Left cardiac atrium (tissue), 4 donors: ENCODE measurements at regions not wholly inside any gene's neighbourhood (a gene's known extent, or its start where the extent isn't known, plus 50 kb on each side); places are given as distances from the start of the nearest gene placed in this dataset.

ENCODE experiments used
- ATAC-seq, 2 donors: fragments of 200-7000 bp; cut with Tn5 transposase; one replicate each; pipeline ENCODE4 v1.9.1; 2020; ENCODE audit warnings: mild to moderate bottlenecking in 2 of 2, moderate library complexity in 2 of 2
- DNase-seq: peaks from one replicate; pipeline ENCODE4 v3.0.0-alpha.2; 2020
- intact Hi-C, 2 donors: fragments of 100-400 bp; cut with DNase I; formaldehyde crosslinking; loops; one replicate each; pipeline versions ENCODE4 v1.14.1 to v1.15.1; 2022 to 2023
- donor health status: DM: no; HTN: yes; CAD: no.
- donor health status: DM: no; HTN: yes; CAD: no; lungs with severe emphysema.
- donor health status: DM: yes; HTN: yes; CAD: no.
- donor health status: Dilated cardiomyopathy.

DNA sequence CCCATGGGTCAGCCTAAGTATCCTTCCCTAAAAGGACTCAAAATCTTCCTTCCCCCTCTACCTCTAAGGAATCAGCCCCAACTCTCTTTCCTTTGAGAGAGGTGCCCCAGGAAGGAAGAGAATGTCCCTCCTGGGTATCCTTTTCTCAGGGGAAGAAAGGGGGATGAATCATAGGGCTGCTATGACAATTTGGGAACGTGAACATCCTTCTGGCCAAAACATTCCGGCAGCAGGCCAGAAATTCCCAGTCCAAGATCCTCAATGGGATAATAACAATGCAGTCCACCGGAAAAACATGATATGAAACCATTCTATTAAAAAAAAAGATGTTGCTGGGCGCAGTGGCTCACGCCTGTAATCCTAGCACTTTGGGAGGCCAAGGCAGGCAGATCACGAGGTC lies 50.8 kb upstream of the CACNA2D3 start:
- ATAC-seq (no peak), DNase-seq (no peak)
- intact Hi-C loops, result no loop called here

DNA sequence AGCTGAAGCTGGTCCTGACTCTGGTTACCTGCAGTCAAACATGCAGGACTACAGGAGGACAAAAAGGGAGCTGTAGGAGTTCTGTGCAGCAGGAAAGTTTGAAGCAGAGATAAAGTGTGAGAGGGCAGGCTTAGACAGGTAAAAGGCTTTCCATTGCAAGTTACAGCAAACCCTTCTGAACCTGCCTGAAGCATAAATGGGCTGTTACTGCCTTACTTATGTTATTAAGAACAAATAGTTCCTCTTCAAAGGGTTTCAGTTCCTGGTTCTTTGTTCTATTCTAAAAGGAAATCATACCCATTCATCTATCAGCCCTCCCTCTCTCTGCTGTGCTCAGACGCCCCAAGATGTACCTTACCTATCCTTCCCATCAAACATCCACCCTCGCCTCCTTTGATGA lies 52.4 kb upstream of the CACNA2D3 start:
- DNase-seq (no peak), ATAC-seq (no peak)
- intact Hi-C loops, result no loop called here

DNA sequence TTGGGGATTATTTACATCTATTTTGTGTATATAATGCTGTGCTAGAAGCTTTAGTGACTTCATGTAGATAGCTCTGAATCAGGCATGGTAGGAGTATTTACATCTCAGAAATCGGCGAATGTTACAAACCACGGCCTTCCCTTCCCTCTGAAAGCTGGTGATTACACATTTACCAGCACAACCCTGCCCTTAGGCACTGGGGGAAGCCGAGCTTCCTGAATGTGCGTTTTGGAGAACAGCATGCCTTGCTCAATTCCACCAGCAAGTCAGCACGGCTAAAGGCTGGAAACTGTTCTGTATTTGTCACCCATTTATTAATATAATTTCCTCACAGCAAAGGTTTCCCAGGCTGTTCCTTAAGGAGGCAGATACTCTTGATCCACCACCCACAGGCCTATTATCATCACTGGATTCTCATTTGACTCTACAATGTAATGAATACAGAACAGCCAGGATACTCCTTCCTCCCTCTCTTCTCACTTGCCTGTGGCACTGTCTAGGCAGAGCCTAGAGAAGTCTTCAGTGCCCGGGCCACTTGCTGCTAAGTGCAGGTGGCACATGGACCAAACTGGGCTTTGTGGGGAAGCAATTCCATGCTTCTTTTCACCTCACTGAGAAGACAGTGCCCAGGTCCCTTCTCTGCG lies 55.2 kb upstream of the CACNA2D3 start:
- DNase-seq (no peak), ATAC-seq (no peak)
- intact Hi-C loops, result no loop called here

DNA sequence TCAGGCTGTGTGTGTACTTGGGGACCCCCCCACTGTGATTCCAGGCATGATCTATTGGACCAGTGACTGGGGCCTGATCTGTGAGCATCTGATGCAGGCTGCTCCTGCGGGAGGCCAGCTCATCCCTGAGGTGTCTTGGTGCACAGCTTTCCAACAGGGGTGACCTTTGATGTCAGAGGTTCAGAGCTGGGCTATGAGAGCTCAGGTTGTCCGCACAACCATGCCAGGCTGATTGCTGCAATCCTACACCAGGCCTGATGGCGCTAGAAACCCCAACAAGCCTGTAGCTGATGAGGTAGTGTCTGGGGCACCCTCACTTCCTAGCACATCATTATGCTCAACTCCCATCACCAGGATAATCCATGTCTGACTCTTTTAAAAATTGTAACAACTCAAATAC lies 56.1 kb upstream of the CACNA2D3 start:
- ATAC-seq, result no peak
- no peak for DNase-seq
- intact Hi-C loops, result no loop called here

DNA sequence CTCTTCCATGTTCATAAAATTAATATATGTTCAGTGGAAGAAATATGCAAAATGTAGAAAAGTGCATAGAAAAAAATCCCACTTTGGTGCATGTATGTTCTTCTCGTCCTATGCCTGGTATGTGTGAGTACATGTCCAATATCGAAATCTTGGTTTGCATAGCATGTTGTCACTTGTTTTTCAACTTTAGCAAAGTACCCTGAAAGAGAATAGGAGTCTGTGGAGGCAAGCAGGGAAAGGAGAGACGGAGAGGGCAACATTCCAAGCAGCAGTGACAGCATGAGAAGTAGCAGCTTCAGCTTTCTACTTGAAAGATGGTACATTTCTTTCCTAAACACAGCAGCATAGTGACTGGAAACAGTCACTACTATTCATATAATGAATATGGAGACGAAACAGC lies 56.8 kb upstream of the CACNA2D3 start:
- intact Hi-C loops, result no loop called here
- DNase-seq, result no peak
- ATAC-seq, result no peak

DNA sequence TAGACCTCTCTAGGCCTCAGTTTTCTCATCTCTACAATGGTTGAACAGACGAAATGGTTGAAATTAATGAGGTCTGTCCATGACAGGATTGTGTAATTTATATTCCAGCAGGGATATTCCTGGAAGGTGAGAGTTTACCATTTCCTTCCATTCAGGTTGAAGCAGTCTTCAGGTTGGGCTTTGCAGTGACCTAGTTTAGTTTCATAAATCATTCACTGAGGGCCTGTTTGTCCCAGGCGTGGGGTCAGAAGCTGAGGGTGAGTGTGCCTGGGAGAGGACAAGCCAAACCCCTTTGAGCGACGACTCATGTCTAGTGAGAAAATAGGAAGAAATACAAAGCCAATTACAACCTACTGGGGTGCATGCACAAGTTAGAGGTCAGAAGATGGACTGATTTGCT lies 57.2 kb upstream of the CACNA2D3 start:
- ATAC-seq, result no peak
- intact Hi-C loops, result no loop called here
- DNase-seq, result no peak

DNA sequence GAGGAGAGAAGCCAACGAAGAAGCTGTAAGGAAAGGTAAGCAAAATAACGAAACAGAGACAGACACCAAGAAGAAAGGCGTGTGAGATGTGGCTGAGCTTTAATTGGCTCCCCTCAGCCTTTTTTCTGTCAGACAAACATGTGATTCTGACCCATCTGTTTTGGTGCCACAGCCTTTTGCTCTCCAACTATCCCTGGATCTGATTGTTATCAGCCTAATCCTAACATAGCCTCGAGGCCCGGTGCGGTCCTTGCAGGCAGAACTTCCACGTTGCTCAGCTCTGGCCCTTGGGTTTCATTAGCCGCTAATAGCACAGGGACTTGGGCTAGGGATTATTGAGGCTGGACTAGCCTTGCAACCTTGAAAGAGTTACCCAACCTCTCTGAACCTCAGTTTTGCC lies 57.9 kb upstream of the CACNA2D3 start:
- intact Hi-C loops, result no loop called here
- ATAC-seq (no peak), DNase-seq (no peak)

DNA sequence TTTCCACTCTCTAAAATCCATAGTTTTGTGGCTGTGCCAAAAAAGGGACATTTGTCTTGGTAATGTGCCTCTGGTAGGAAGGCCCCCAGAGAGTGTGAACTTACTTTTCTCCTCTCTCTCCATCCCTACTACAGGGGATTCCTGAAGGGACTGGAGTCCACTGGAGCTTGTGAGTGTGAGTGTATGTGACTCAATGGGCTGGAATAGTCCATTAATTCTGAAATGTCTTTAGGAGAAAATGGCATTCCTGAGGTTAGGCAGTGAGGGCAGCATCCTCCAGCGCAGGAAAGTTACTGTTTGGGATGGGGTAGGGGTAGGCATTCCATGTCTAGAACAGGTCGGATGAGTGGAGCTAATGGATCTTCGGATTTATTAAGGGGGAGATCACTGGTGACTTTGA lies 59.8 kb upstream of the CACNA2D3 start:
- no peak for ATAC-seq
- intact Hi-C loops, result no loop called here
- no peak for DNase-seq

DNA sequence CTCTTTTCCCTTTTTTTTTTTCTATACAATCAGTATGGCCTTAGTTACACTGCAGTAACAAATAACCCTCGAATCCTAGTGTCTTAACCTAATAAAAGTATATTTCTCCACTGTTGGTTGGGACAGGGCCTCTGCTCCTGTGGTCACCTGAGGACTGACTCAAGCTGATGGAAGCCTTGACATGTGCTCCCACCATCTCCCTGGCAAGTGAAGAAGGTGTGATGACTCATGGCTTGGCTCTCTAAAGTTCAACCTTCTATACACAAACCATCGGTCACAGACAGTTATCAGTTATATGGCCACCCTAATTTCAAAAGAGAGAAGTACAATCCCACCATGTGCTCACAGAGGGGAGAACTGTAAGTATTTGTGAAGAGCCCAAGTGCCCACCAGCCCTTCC lies 65.8 kb upstream of the CACNA2D3 start:
- DNase-seq (no peak), ATAC-seq (no peak)
- intact Hi-C loops, result no loop called here

DNA sequence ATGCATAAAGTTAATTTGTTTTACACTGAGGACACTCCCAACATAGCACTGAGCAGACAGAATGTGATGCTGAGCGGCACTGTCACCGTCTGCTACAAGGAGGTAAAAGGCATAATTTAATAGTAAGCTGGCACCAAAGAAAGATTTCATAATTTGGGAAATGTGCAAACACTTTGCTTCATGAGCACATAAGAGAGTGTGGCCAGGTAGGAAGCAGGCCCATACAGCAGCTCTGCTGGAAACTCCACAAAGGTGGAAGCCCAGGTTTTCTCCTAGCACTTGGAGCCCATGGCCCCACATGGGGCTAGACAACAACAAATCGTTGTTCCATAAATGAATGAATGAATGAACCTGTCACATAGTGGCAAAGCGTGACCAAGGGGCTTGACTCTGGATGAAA lies 68.5 kb upstream of the CACNA2D3 start:
- intact Hi-C loops, result no loop called here
- ATAC-seq (no peak), DNase-seq (no peak)

DNA sequence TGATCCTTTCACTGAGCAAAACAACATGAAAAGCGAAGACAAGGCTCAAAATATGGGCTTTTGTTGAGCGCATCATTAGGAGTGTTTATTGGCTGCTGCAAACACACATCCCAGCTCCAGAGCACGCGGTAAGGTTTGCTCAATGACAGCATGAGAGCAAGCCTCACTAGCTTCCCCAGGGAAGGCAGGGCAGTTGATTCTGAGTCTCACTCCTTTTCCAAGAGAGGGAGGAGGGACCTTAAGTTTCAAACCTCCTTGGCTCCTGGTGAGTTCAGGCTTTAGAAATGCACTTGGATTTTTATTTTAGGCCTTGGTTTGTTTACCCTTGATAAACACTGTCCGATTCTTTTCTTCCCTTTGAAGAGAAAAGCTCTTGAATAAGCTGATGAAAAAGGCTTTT lies 69.1 kb upstream of the CACNA2D3 start:
- intact Hi-C loops, result no loop called here
- peak; percentile 53 to 75 for ATAC-seq
- DNase-seq, result peak; percentile 29

DNA sequence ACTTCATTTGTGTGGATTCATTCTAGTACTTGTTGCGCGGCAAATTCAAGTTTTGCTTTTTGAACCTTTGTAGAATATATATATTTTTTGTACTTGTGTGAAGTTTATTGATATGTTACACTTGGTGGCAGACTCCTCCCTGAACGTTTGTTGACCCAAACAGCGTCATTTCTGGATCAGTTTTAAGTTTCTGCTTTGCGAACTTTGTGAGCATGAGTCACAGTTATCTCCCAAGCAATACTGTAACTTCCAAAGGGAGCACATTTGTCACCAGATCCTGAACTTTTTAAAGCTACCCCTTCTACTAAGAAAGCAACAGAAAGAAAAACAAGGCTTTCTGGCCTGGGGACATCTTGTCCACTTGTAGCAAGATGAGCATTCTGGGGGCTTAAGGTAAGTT lies 74.8 kb upstream of the CACNA2D3 start:
- intact Hi-C loops, result no loop called here
- DNase-seq, result no peak
- peak in 1 of 2 donors; percentile 37 for ATAC-seq

DNA sequence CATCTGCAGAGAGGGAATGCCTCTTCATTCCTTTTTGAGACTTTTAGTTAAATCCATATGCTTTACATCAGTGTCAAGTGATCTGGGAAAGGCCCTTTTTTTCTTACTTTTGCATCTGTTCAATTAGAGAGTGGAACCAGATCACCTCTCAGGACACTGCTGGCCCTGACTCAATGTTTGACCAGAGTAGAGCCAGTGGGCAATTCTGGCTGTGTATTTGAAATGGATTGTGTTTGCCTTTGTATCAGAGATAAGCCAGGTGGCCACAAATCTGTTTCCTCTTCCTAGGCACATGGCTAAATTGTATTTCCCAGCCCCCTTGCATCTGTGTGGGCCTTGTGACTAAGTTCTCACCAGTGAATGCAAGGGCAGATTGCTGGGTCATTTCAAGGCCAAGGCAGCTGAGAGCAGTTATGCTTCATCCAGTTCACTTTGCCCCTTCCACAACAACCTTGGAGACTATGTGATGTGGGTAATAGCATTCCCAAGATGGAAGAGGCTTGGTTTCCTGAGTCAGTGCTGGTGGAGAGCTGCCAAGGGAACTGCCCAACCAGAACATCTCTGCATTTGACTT lies 75.6 kb upstream of the CACNA2D3 start:
- peak in 1 of 2 donors; percentile 83 for ATAC-seq
- intact Hi-C loops, result no loop called here
- DNase-seq, result peak; percentile 31

DNA sequence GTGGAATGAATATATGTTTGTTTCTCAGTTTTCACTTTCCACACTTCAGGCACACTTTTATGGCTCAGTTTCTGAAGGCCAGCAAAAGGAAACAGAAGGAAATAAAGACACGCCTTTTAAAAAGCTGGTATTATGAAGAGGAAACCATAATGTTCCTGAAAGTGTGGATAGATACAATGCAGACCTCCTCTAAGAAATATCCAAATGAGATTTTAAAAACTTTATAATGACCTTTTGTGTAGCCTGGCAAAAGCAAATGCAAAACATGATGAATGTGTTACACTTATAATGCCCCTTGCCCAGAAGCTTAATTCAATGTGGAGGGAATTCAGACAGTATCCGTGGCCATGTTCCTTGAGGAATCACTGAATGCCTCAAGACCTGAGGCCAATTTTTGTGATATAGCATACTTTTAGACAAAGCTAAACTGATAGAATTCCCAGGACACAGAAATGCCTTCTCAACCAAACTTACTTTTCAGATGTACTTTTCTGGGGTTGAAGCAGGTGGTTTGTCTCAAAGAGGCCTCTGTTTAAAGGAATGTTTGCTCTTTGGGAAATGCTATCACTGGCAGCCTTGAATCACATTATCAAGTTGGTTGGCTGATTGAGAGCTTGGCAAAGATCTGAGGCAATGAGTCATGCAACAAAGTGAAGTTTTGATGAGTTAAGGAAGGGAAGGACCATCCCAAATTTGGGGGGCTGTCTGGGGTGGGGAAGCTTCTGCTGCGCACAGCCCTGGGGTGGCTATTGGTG lies 77.1 kb upstream of the CACNA2D3 start:
- intact Hi-C loops, result no loop called here
- DNase-seq (no peak), ATAC-seq (peak in 1 of 2 donors; percentile 19)

DNA sequence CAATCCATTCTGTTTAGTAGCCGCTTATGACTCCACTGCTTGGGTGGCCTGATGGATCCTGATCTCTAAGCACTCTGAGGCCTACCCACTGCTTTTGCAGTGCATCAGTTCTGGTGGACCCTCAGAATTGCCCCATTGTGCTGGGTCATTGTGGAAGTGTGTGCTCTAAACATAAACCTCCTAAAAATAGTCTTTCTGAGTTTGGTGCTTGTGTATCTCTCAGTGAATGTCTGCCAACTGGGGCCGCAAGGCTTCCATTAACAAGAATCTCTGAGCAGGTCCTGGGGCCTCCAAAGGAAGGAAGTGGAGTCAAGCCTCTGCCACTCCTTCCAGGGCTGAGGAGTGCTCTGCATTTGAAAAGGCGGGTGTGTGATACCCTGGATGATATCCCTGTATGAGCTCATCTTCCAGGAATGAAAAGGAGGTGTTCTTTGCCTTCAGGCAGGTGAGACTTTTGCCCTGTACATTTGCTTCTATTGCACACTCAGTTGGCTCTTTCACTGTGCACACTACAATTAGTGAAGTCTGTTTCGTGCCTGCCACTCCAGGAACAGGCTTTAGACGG lies 80.0 kb upstream of the CACNA2D3 start:
- DNase-seq, result no peak
- ATAC-seq, result peak in 1 of 2 donors; percentile 24
- intact Hi-C loops, result no loop called here

DNA sequence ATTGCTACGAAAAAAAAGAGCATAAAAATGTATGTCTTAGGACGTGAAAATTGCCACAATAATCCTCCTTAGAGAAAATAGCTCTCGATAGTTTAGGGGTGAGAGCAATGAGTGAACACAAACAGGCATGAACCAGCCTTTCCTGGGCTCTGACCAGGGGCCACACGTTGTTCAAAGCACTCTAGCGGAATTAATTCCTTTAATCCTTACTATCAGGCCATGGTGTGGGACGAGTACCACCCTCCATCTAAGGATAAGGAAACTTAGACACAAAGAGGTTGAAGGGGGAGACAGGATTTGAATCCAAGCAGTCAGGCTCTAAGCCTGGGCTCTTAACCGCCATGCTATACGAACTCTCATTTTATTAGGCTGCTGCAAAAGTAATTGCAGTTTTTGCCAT lies 81.9 kb upstream of the CACNA2D3 start:
- ATAC-seq, result no peak
- DNase-seq, result no peak
- intact Hi-C loops, result no loop called here

DNA sequence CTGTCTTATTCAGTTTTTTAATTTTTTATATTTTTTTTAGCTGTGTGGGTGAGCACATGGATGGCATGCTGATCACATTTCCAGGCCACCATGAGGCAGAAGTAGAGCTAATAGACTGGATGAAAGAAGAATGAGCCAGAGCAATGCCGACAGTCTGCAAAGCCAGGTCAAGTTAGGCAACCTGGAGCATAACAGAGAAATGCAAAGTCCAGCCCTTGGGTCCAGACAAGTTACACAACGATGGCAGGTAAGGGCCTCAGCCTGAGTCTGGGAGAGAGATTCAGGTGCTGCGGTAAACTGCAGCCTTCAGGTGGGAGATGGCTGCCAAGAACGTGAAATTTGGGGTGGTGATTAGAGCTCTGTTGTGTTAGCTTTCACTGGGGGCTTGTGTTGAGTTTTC lies 84.0 kb upstream of the CACNA2D3 start:
- no peak for DNase-seq
- intact Hi-C loops, result no loop called here
- no peak for ATAC-seq

DNA sequence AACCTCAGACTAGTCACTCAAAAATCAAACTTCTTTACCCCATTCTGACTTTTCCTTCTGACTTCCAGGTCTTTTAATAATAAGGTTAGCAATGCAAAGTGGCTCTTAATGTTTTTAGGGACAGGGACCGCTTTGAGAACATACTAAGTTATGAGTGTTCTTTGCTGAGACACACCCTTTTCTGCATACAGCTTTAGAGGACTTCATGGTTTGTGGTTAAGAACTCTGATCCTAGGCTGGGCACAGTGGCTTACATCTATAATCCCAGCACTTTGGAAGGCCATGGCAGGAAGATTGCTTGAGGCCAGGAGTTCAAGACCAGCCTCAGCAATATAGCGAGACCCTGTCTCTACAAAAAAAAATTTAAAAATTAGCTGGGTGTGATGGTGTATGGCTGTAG lies 85.8 kb upstream of the CACNA2D3 start:
- intact Hi-C loops, result no loop called here

DNA sequence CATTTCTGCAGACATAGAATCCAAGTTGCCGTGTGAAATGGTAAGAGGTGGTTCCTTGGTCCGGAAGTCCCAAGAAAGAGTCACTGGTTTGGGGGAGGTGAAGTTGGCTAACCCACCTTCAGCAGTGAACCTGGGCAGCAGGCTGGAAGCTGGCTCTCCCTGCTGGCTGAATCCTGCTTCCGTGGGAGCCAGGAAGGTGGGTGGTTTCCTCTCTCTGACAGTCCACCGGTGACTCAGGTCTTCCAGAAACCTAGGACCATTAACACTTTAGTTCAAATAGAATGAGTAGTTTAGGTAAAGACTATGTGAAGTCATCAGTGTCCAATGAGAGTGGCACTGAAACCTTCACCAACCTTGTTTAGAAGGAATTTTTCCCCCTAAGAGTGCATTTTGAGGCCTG lies 87.4 kb upstream of the CACNA2D3 start:
- DNase-seq, result no peak
- ATAC-seq, result no peak
- intact Hi-C loops, result no loop called here

More for the DNA sequence above, 85.8 kb upstream of the CACNA2D3 start:
- no peak for DNase-seq
- ATAC-seq, result no peak

DNA sequence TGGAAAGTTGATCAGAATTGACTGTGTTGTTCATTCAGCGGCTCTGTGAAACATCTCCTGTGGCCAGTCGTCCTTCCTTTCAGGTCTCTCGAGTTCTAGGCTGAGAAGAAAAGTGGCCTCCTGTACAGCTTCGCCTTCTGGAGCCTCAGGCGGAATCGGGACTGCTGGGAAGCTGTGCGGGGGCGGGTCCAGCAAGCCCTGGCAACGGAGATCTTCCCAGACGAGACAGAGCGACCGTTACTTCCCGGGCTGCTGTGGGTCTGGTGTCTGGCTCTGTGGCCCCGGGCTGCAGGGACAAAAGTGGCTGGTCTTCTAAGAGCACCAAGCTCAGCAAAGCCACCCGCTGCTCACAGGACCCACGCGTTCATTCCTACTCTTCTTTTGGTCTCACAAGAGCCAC lies 88.6 kb upstream of the CACNA2D3 start:
- peak; percentile 31 for DNase-seq
- intact Hi-C loops, result no loop called here
- ATAC-seq, result no peak

DNA sequence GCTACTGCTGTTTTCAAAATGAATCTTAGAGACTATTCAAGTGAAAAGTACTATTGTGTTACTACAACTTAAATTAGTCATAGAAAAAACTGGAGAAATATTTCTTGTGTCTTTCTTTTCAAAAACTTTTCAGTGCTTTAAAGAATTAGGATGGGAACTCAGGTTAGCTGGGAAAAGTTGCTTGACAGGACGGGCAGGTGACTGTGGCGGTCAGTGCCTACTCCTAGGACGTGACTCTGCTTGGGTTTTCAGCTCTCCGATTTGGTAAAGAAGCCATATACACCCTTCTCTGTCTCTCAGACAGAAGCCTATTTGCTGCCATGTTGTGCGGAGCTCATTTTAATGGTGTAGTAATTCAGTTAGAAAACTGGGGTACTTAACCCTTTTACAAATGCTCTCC lies 89.8 kb upstream of the CACNA2D3 start:
- no peak for ATAC-seq
- no peak for DNase-seq
- intact Hi-C loops, result no loop called here
